Breast epithelium (tissue), 3 donors: ENCODE measurements at regions not wholly inside any gene's neighbourhood (a gene's known extent, or its start where the extent isn't known, plus 50 kb on each side); places are given as distances from the start of the nearest gene placed in this dataset.

Source experiments
- POLR2A ChIP-seq: fragments of 450-650 bp; IDR thresholded peaks from one replicate; pipeline ENCODE4 v1.6.1; 2016; ENCODE audit warnings: antibody characterized with exemption, mild to moderate bottlenecking, moderate library complexity
- POLR2AphosphoS5 ChIP-seq, 3 donors: sonication (generic); formaldehyde crosslinking; IDR thresholded peaks; one replicate each; pipeline ENCODE4 v1.6.1; 2017; ENCODE audit warnings: antibody characterized with exemption in 3 of 3
- TF ChIP-seq, protein P1 (sequence below), 3 donors: fragments of 450-650 bp; IDR thresholded peaks; one replicate each; pipeline ENCODE4 v1.5.1; 2016 to 2017; ENCODE audit warnings: antibody characterized with exemption in 3 of 3, mild to moderate bottlenecking in 3 of 3, moderate library complexity in 3 of 3

DNA sequence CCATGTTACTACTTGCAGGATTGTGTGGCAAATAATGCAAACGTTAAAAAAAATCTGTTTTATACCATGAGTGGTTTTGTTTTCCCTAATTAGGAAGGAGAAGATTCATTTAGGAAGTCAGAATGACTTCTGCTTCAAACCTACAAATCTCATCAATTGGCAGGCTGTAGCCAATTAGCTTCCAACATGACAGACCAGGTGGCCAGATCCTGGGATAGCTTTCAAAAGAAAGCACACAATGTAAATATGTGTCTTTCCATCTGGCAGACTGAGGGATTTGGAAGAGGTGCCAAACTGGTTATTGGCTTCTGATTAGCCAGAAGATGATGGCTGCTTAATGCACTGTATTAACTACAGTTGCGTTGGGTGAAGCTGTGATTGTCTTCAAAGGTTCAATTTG, 432.8 kb downstream of the ANKRD50 start:
- TF ChIP-seq, protein P1, sequence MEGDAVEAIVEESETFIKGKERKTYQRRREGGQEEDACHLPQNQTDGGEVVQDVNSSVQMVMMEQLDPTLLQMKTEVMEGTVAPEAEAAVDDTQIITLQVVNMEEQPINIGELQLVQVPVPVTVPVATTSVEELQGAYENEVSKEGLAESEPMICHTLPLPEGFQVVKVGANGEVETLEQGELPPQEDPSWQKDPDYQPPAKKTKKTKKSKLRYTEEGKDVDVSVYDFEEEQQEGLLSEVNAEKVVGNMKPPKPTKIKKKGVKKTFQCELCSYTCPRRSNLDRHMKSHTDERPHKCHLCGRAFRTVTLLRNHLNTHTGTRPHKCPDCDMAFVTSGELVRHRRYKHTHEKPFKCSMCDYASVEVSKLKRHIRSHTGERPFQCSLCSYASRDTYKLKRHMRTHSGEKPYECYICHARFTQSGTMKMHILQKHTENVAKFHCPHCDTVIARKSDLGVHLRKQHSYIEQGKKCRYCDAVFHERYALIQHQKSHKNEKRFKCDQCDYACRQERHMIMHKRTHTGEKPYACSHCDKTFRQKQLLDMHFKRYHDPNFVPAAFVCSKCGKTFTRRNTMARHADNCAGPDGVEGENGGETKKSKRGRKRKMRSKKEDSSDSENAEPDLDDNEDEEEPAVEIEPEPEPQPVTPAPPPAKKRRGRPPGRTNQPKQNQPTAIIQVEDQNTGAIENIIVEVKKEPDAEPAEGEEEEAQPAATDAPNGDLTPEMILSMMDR (IDR thresholded peaks at IDR 0.05) = no peak
- TF ChIP-seq POLR2A (no peak), POLR2AphosphoS5 (IDR thresholded peaks at IDR 0.05) (no peak)
